A673 (cell line): ENCODE measurements at regions not wholly inside any gene's neighbourhood (a gene's known extent, or its start where the extent isn't known, plus 50 kb on each side); places are given as distances from the start of the nearest gene placed in this dataset.

Experiments used
- CTCF ChIP-seq: fragments of 300-800, 200-600 bp; sonication (generic); conservative IDR thresholded peaks from 2 replicates; pipeline ENCODE4 v1.5.1; 2017; ENCODE audit warnings: low read depth, mild to moderate bottlenecking, antibody characterized with exemption, low read length, moderate library complexity, mixed read lengths
- EZH2 ChIP-seq: fragments of 200-600 bp; sonication (generic); IDR thresholded peaks from 2 replicates; pipeline ENCODE4 v1.6.1; 2017; ENCODE audit warnings: borderline replicate concordance, low read depth, mild to moderate bottlenecking, mixed read lengths, antibody characterized with exemption, low read length; ENCODE audit not compliant: poor library complexity, severe bottlenecking

GRCh38 chr16:47927330-47927729 lies 228.5 kb downstream of the ABCC12 start:
- TF ChIP-seq CTCF (no peak), EZH2 (no peak)
